ENCODE measurements at regions not wholly inside any gene's neighbourhood (a gene's known extent, or its start where the extent isn't known, plus 50 kb on each side); places are given as distances from the start of the nearest gene placed in this dataset.

DNA sequence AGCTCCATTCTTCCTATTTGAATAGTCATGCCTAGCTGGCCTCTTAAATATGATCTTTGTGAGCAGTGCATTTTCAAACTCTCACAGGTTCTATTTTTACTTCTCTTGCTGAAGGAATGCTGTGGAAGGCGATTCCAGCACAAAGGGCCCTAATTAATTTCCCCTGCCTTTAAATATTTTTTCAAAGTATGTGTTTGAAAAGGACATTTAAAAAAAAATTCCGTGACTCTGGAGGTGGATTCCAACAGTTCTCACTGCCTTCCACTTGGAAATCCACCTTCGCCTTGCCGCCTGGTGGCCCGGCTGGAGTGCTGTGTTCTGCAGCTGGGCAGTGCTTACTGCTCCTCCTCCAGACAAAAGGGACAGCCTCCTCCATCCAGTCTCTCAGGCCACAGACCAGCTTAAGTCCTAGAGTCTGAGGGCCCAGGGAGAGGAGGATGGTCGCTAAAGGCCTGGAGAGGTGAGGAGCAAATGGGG lies 61.5 kb upstream of the CORO2B start:
- WGBS (ENCODE audit: extremely low coverage, insufficient read length, low lambda C conversion rate): no CpG with 5 or more reads among the region's 6 CpGs
- H3K4me1 Mint-ChIP-seq: peaks cover 21 to 23% of the 10 kb centered on the region in 2 experiments
- Histone ChIP-seq H4K20me1 (ENCODE audit: control insufficient read depth, insufficient read depth, insufficient read length) (no peaks in the 10 kb centered on the region), H2BK20ac (ENCODE audit: low read depth, low read length, poor library complexity, severe bottlenecking) (no peak overlapping the region), H2AK5ac (ENCODE audit: insufficient read length, low read length) (no peak overlapping the region), H4K5ac (ENCODE audit: insufficient read length, low read depth, low read length) (no peak overlapping the region), H3K4me2 (ENCODE audit: insufficient read depth, insufficient read length, low read length) (no peak overlapping the region), H2BK5ac (ENCODE audit: insufficient read length, low read length) (no peak overlapping the region), H3K9ac (ENCODE audit: extremely low read depth, insufficient read length, low read length) (no peak overlapping the region), H3K14ac (ENCODE audit: insufficient read depth, low read length) (no peak overlapping the region), H3K27ac (ENCODE audit: insufficient read length, low read depth, low read length) (no peak overlapping the region), H3K9me3 (ENCODE audit: control insufficient read depth, low read depth, low read length) (no peaks in the 10 kb centered on the region), H3T11ph (ENCODE audit: low read length) (no peak overlapping the region), H4K8ac (replicated peaks; ENCODE audit: insufficient read length, low read depth, low read length) (no peak overlapping the region), H3K23me2 (ENCODE audit: insufficient read length, low read depth, low read length, poor library complexity, severe bottlenecking) (no peaks in the 10 kb centered on the region), H2BK15ac (ENCODE audit: low read depth, low read length) (no peak overlapping the region), H3K27me3 (ENCODE audit: insufficient read depth, low read length) (no peaks in the 10 kb centered on the region), H3K4me1 (ENCODE audit: insufficient read depth, low read length) (peaks cover 3% of the 10 kb centered on the region; the same call in 1 of the 2 replicates), H3K56ac (ENCODE audit: insufficient read length, low read depth, low read length) (no peak overlapping the region), H3K79me1 (ENCODE audit: insufficient read depth, low read depth, low read length, poor library complexity, severe bottlenecking) (no peaks in the 10 kb centered on the region), H3K23ac (ENCODE audit: insufficient read length, low read depth, low read length) (no peak overlapping the region), H3K4ac (ENCODE audit: low read depth, low read length) (no peak overlapping the region), H3K18ac (ENCODE audit: insufficient read length, low read depth, low read length) (no peak overlapping the region), H2BK120ac (ENCODE audit: low read depth, low read length, poor library complexity, severe bottlenecking) (no peak overlapping the region), H3K79me2 (ENCODE audit: insufficient read depth, low read length) (no peaks in the 10 kb centered on the region), H4K91ac (ENCODE audit: insufficient read length, low read depth, low read length) (no peak overlapping the region), H2AFZ (ENCODE audit: low read length) (no peak overlapping the region), H2BK12ac (ENCODE audit: insufficient read length, low read depth, low read length) (no peak overlapping the region)
- H3K9me3 Mint-ChIP-seq: peaks cover 7 to 14% of the 10 kb centered on the region in 2 experiments; a peak in 4 of 5 replicates
- DNase-seq: peak; percentile 72
- no peaks in the 10 kb centered on the region for H3K27me3 Mint-ChIP-seq (ENCODE audit: low read depth)
- TF ChIP-seq, protein P1, sequence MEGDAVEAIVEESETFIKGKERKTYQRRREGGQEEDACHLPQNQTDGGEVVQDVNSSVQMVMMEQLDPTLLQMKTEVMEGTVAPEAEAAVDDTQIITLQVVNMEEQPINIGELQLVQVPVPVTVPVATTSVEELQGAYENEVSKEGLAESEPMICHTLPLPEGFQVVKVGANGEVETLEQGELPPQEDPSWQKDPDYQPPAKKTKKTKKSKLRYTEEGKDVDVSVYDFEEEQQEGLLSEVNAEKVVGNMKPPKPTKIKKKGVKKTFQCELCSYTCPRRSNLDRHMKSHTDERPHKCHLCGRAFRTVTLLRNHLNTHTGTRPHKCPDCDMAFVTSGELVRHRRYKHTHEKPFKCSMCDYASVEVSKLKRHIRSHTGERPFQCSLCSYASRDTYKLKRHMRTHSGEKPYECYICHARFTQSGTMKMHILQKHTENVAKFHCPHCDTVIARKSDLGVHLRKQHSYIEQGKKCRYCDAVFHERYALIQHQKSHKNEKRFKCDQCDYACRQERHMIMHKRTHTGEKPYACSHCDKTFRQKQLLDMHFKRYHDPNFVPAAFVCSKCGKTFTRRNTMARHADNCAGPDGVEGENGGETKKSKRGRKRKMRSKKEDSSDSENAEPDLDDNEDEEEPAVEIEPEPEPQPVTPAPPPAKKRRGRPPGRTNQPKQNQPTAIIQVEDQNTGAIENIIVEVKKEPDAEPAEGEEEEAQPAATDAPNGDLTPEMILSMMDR (conservative IDR thresholded peaks at IDR 0.05): peak; percentile 36; the same call in 1 of the 3 replicates
- H3K4me3 Mint-ChIP-seq: no peak overlapping the region
- peaks cover 0 to 8% (median 0%) of the 10 kb centered on the region in 3 experiments; a peak in 3 of 7 replicates for H3K36me3 Mint-ChIP-seq (ENCODE audit: insufficient read depth in 1 of 3, low read depth in 3 of 3)
- no peak overlapping the region; a peak in 1 of 7 replicates for H3K27ac Mint-ChIP-seq

Measured in H9 (cell line).